ENCODE measurements at regions not wholly inside any gene's neighbourhood (a gene's known extent, or its start where the extent isn't known, plus 50 kb on each side); places are given as distances from the start of the nearest gene placed in this dataset.

- no peak overlapping the region for H3K4me3 ChIP-seq (ENCODE audit: control insufficient read depth, low read depth, low read length)
- DNase-seq (ENCODE audit: low read depth) = no peak
Measured at GRCh38 chr18:55106906-55107305, 147.6 kb upstream of the CCDC68 start.

GRCh38 chr18:55106466-55106865 is 147.2 kb upstream of the CCDC68 start:
- no peak for DNase-seq (ENCODE audit: low read depth)
- no peak overlapping the region for H3K4me3 ChIP-seq (ENCODE audit: control insufficient read depth, low read depth, low read length)
- TF ChIP-seq, protein P1, sequence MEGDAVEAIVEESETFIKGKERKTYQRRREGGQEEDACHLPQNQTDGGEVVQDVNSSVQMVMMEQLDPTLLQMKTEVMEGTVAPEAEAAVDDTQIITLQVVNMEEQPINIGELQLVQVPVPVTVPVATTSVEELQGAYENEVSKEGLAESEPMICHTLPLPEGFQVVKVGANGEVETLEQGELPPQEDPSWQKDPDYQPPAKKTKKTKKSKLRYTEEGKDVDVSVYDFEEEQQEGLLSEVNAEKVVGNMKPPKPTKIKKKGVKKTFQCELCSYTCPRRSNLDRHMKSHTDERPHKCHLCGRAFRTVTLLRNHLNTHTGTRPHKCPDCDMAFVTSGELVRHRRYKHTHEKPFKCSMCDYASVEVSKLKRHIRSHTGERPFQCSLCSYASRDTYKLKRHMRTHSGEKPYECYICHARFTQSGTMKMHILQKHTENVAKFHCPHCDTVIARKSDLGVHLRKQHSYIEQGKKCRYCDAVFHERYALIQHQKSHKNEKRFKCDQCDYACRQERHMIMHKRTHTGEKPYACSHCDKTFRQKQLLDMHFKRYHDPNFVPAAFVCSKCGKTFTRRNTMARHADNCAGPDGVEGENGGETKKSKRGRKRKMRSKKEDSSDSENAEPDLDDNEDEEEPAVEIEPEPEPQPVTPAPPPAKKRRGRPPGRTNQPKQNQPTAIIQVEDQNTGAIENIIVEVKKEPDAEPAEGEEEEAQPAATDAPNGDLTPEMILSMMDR (conservative IDR thresholded peaks at IDR 0.05; ENCODE audit: control insufficient read depth, insufficient read depth, low read depth, low read length) = no peak

More at GRCh38 chr18:55106906-55107305, 147.6 kb upstream of the CCDC68 start:
- TF ChIP-seq, protein P1 (conservative IDR thresholded peaks at IDR 0.05; ENCODE audit: control insufficient read depth, insufficient read depth, low read depth, low read length) = no peak

DNA sequence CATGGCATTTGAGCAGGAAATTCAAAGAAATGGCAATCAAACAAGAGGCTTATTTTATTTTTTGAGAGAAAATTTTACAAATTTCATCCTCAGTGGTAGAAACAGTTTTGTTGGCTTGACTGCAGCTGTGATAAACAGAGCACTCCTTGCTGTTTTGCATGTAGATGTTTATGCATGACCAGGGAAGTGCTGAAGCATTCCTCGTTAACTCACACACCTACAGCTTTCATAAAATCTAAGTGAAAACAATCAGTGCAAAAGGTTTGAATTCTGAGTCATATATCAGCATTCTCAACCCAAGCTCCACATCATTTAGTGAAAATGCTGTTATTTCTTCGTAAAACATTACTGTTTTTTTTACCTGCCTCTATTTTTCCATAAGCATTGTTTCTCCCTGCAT is 146.6 kb upstream of the CCDC68 start:
- no peak for DNase-seq (ENCODE audit: low read depth)
- no peak overlapping the region for H3K4me3 ChIP-seq (ENCODE audit: control insufficient read depth, low read depth, low read length)
- TF ChIP-seq, protein P1 (conservative IDR thresholded peaks at IDR 0.05; ENCODE audit: control insufficient read depth, insufficient read depth, low read depth, low read length) = no peak

DNA sequence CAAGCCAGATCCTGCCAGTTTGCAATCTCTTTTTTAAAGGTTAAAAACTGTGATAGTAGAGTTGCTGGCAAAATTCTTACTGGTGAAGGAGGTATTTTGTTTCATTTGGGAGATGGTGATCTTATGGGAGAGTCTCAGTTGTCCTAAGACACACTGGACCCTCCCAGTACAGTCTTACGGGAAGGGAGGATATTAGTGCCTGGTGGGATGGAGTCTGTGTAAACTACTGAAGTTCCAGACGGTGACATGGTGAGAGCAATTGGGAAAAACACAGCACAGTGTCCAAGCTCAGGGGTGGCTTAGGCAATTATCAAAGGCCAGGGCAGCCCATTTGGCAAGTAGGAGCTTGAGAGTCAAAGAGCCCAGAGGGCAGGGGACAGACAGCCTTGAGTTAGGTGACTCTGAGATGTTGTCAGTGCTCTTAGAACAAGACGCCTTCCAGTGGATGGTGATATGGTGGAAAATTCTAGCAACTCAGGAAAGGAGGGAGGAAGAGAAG is 143.7 kb upstream of the CCDC68 start:
- no peak for DNase-seq (ENCODE audit: low read depth)
- no peak overlapping the region for H3K4me3 ChIP-seq (ENCODE audit: control insufficient read depth, low read depth, low read length)
- TF ChIP-seq, protein P1 (conservative IDR thresholded peaks at IDR 0.05; ENCODE audit: control insufficient read depth, insufficient read depth, low read depth, low read length) = no peak

DNA sequence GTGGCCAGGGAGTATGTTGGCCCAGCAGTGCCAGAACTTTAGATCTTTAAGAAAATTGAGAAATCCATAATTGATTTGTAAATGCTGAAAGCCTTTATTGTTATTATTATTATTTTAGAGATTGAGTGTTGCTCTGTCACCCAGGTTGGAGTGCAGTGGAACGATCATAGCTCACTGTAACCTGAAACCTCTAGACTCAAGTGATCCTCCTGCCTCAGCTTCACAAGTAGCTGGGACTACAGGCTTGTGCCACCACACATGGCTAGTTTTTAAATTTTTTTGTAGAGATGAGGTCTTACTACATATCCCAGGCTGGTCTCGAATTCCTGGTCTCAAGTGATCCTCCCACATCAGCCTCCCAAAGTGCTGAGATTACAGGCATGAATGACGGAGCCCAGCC is 143.2 kb upstream of the CCDC68 start:
- TF ChIP-seq, protein P1 (conservative IDR thresholded peaks at IDR 0.05; ENCODE audit: control insufficient read depth, insufficient read depth, low read depth, low read length) = no peak
- DNase-seq (ENCODE audit: low read depth) = no peak
- no peak overlapping the region for H3K4me3 ChIP-seq (ENCODE audit: control insufficient read depth, low read depth, low read length)

GRCh38 chr18:55101458-55101824 is 142.2 kb upstream of the CCDC68 start:
- TF ChIP-seq, protein P1 (conservative IDR thresholded peaks at IDR 0.05; ENCODE audit: control insufficient read depth, insufficient read depth, low read depth, low read length) = no peak
- no peak overlapping the region for H3K4me3 ChIP-seq (ENCODE audit: control insufficient read depth, low read depth, low read length)
- DNase-seq (ENCODE audit: low read depth) = no peak

All from fibroblast of mammary gland (primary cell).